ENCODE measurements at regions not wholly inside any gene's neighbourhood (a gene's known extent, or its start where the extent isn't known, plus 50 kb on each side); places are given as distances from the start of the nearest gene placed in this dataset.
A peak's percentile ranks its signal among the peaks of the same experiment; 100 is the strongest.

DNA sequence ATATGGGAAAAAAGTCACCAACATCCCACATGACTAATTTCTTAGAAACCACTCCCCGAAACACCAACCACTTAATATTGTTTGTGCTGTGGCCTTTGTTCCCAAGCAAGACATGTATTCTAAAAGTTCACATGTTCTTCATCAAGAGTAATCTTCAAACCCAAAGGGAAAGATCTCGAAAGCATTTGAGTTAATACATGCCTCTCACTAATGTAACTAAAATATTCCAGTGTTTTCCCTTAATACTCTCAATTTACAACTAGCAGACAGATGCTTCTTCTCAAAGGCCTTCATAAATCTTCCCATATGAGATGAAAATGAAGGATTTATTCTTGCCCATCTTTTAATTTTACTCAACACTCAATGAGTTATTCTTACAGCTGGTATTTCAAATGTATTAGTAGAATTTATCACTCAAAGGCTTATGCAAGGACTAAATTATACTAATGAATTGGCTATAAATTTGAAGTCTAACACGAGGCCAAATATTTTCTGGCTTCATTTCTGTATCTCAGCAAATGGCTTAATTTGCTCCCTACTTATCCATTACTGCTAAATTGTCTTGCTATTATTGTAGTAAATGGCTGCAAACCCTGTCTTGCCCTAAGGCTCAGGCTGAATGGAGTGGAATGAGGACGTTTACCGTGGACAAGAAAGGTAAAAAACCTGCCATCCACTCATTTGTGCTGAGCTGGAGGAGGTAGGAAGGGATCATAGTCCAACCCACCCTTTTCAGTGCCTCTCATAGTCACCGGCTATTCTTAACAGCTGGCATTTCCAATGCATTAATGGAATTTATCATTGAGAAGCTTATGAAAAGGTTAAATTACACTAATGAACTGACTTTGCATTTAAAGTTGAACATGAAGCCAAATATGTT lies 474.4 kb downstream of the RASEF start:
- H3K27ac ChIP-seq (ENCODE audit: low read depth in 1 of 2, low read length in 1 of 2): no peak overlapping the region
- 84 to 89% methylated on average over 6 of the region's 6 CpGs for WGBS, 2 donors
- H3K9ac ChIP-seq (ENCODE audit: insufficient read depth in 1 of 2, low read length in 2 of 2): no peak overlapping the region
- no peak overlapping the region for H3K4me3 ChIP-seq
- H3K27me3 ChIP-seq (ENCODE audit: control insufficient read depth in 3 of 3, insufficient read depth in 3 of 3, low read length in 2 of 3): no peaks in the 10 kb centered on the region
- peaks cover 0 to 24% (median 0%) of the 10 kb centered on the region in 5 donors for H3K4me1 ChIP-seq (ENCODE audit: control insufficient read depth in 5 of 5, insufficient read depth in 5 of 5, low read length in 5 of 5)
- ATAC-seq (ENCODE audit: insufficient read depth, low FRiP score) (no peak), DNase-seq (peak; percentile 36 to 92 (median 83))
- no peaks in the 10 kb centered on the region for H3K9me3 ChIP-seq (ENCODE audit: control insufficient read depth in 4 of 4, insufficient read depth in 3 of 4, low read length in 3 of 4)
- TF ChIP-seq, protein P1, sequence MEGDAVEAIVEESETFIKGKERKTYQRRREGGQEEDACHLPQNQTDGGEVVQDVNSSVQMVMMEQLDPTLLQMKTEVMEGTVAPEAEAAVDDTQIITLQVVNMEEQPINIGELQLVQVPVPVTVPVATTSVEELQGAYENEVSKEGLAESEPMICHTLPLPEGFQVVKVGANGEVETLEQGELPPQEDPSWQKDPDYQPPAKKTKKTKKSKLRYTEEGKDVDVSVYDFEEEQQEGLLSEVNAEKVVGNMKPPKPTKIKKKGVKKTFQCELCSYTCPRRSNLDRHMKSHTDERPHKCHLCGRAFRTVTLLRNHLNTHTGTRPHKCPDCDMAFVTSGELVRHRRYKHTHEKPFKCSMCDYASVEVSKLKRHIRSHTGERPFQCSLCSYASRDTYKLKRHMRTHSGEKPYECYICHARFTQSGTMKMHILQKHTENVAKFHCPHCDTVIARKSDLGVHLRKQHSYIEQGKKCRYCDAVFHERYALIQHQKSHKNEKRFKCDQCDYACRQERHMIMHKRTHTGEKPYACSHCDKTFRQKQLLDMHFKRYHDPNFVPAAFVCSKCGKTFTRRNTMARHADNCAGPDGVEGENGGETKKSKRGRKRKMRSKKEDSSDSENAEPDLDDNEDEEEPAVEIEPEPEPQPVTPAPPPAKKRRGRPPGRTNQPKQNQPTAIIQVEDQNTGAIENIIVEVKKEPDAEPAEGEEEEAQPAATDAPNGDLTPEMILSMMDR (IDR thresholded peaks at IDR 0.05; ENCODE audit: control extremely low read depth, extremely low read depth): no peak
- H3K36me3 ChIP-seq (ENCODE audit: control insufficient read depth in 4 of 4, insufficient read depth in 4 of 4, low read length in 4 of 4): no peaks in the 10 kb centered on the region

DNA sequence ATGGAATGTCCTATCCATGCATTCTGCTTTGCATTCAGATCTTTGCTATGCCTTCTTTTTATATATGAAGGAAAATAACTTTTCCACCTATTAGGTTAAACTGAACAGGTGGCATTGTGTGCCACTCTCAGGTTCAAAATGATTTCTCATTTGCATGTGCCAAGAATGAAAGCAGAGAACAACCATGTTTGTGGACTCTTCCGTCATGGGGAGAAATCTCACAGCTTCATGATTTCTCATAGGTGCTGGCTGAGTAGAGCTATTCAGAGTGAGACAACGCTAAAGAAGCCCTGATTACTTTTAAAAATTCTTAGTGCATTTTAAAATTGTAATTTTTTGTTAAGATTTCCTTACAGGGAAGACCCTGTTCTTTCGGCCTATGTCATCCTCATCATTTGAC lies 472.1 kb downstream of the RASEF start:
- no peak overlapping the region for H3K4me3 ChIP-seq
- TF ChIP-seq, protein P1 (IDR thresholded peaks at IDR 0.05; ENCODE audit: control extremely low read depth, extremely low read depth): no peak
- H3K27ac ChIP-seq (ENCODE audit: low read depth in 1 of 2, low read length in 1 of 2): no peak overlapping the region
- WGBS, 2 donors: 96 to 97% methylated on average over 3 of the region's 3 CpGs
- DNase-seq (no peak), ATAC-seq (ENCODE audit: insufficient read depth, low FRiP score) (no peak)
- H3K9ac ChIP-seq (ENCODE audit: insufficient read depth in 1 of 2, low read length in 2 of 2): no peak overlapping the region
- H3K4me1 ChIP-seq (ENCODE audit: control insufficient read depth in 5 of 5, insufficient read depth in 5 of 5, low read length in 5 of 5): peaks cover 0 to 22% (median 0%) of the 10 kb centered on the region in 5 donors
- H3K9me3 ChIP-seq (ENCODE audit: control insufficient read depth in 4 of 4, insufficient read depth in 3 of 4, low read length in 3 of 4): no peaks in the 10 kb centered on the region
- no peaks in the 10 kb centered on the region for H3K36me3 ChIP-seq (ENCODE audit: control insufficient read depth in 4 of 4, insufficient read depth in 4 of 4, low read length in 4 of 4)
- no peaks in the 10 kb centered on the region for H3K27me3 ChIP-seq (ENCODE audit: control insufficient read depth in 3 of 3, insufficient read depth in 3 of 3, low read length in 2 of 3)

DNA sequence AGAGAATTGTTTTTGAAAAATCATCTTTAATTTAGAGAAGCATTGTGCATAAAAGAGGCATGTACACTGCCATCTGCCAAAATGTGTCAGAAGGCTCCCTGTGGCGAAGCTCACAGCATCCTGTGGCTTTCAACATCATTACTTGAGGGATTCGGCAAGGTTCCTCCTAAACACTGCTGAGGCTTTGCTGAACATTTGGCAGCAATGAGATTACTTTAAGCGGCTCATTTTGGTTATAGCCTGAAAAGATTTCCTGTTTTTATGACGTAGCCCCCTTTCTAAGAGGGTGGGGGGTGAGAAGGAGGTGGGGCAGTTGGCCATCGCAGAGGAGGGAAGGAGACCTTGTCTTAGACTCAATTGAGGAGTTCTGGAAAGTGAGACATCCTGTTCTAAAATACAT lies 469.4 kb downstream of the RASEF start:
- WGBS, 2 donors: 25 to 50% methylated on average over 5 of the region's 5 CpGs
- H3K4me1 ChIP-seq (ENCODE audit: control insufficient read depth in 5 of 5, insufficient read depth in 5 of 5, low read length in 5 of 5): peaks cover 0 to 27% (median 12%) of the 10 kb centered on the region in 5 donors
- TF ChIP-seq, protein P1 (IDR thresholded peaks at IDR 0.05; ENCODE audit: control extremely low read depth, extremely low read depth): no peak

More for the DNA sequence above, 469.4 kb downstream of the RASEF start:
- Histone ChIP-seq H3K36me3 (ENCODE audit: control insufficient read depth in 4 of 4, insufficient read depth in 4 of 4, low read length in 4 of 4) (no peaks in the 10 kb centered on the region), H3K27ac (ENCODE audit: low read depth in 1 of 2, low read length in 1 of 2) (no peak overlapping the region), H3K4me3 (no peak overlapping the region), H3K9me3 (ENCODE audit: control insufficient read depth in 4 of 4, insufficient read depth in 3 of 4, low read length in 3 of 4) (no peaks in the 10 kb centered on the region), H3K9ac (ENCODE audit: insufficient read depth in 1 of 2, low read length in 2 of 2) (no peak overlapping the region), H3K27me3 (ENCODE audit: control insufficient read depth in 3 of 3, insufficient read depth in 3 of 3, low read length in 2 of 3) (no peaks in the 10 kb centered on the region)
- DNase-seq: no peak
- ATAC-seq (ENCODE audit: insufficient read depth, low FRiP score): no peak

Measured in lung (tissue), 11 donors.